ENCODE measurements at regions not wholly inside any gene's neighbourhood (a gene's known extent, or its start where the extent isn't known, plus 50 kb on each side); places are given as distances from the start of the nearest gene placed in this dataset.

DNA sequence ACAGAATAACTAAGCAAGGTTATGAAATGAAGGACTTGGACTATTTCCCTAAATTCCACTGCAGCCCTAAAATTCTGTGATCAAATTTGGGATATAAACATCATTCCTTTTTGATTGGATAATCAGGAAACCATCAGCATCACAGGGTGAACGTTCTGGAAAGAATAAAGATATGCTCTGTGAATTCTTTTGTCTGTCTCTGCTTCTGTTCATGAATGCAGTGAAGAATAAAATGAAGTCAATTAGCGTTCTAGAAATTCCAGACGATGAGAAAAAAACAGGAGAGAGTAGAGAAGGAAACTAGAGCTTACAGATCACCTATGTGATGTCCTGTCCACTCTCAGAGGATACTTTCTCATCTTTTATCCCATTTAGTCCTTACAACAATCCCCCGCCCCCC is 295.1 kb upstream of the SOX9 start:
- DNase-seq (ENCODE audit: low spot score): no peak
- Histone ChIP-seq H3K27me3 (replicated peaks; ENCODE audit: insufficient read depth, low read depth, low read length, poor library complexity) (no peaks in the 10 kb centered on the region), H3K36me3 (ENCODE audit: insufficient read depth, low read length, poor library complexity, severe bottlenecking) (no peaks in the 10 kb centered on the region), H3K4me3 (ENCODE audit: low read depth, low read length, poor library complexity, severe bottlenecking) (no peak overlapping the region), H3K27ac (ENCODE audit: low read depth, low read length, poor library complexity, severe bottlenecking) (no peak overlapping the region), H3K4me1 (ENCODE audit: insufficient read depth, low read length, poor library complexity, severe bottlenecking) (peaks cover 36% of the 10 kb centered on the region), H3K9me3 (ENCODE audit: low read depth, low read length, poor library complexity, severe bottlenecking) (no peaks in the 10 kb centered on the region)
- ChIA-PET CTCF (no interaction called here), POLR2A (ENCODE audit: low non-redundant PET) (no interaction called here)
- intact Hi-C loops (cut with micrococcal nuclease; ENCODE audit: unreplicated experiment): no loop called here
- no peak for TF ChIP-seq EZH2 (IDR thresholded peaks at IDR 0.05; ENCODE audit: borderline replicate concordance, low read depth, low read length, poor library complexity, severe bottlenecking)
- TF ChIP-seq, protein P1, sequence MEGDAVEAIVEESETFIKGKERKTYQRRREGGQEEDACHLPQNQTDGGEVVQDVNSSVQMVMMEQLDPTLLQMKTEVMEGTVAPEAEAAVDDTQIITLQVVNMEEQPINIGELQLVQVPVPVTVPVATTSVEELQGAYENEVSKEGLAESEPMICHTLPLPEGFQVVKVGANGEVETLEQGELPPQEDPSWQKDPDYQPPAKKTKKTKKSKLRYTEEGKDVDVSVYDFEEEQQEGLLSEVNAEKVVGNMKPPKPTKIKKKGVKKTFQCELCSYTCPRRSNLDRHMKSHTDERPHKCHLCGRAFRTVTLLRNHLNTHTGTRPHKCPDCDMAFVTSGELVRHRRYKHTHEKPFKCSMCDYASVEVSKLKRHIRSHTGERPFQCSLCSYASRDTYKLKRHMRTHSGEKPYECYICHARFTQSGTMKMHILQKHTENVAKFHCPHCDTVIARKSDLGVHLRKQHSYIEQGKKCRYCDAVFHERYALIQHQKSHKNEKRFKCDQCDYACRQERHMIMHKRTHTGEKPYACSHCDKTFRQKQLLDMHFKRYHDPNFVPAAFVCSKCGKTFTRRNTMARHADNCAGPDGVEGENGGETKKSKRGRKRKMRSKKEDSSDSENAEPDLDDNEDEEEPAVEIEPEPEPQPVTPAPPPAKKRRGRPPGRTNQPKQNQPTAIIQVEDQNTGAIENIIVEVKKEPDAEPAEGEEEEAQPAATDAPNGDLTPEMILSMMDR (conservative IDR thresholded peaks at IDR 0.05; ENCODE audit: low read depth, low read length): no peak
- no TSS peak for BruUV-seq (replicated peaks)

DNA sequence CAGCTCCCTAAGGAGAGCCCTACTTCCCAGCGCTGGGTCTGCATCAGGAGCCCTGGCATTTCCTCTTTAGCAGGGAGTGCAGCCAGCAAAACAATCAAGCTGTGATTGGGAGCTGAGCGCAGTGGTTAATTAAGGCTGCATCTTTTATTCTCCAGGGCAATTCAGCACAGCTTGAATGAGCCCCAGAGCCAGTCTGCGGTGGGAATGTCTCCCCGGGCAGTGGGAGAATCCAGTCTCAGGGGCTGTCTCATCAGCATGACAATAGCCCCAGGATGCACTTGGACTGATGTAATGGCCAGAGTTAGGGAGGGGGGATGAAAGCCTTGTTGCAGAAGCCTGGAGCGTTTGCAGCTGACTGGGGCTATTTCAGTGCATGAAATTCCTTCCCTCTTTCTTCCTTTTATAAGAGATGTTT is 292.6 kb upstream of the SOX9 start:
- BruUV-seq (replicated peaks): no TSS peak
- H3K9me3 ChIP-seq (ENCODE audit: low read depth, low read length, poor library complexity, severe bottlenecking): no peaks in the 10 kb centered on the region
- H3K27me3 ChIP-seq (replicated peaks; ENCODE audit: insufficient read depth, low read depth, low read length, poor library complexity): no peaks in the 10 kb centered on the region
- intact Hi-C loops (cut with micrococcal nuclease; ENCODE audit: unreplicated experiment): no loop called here
- no peak overlapping the region for H3K27ac ChIP-seq (ENCODE audit: low read depth, low read length, poor library complexity, severe bottlenecking)
- TF ChIP-seq, protein P1 (conservative IDR thresholded peaks at IDR 0.05; ENCODE audit: low read depth, low read length): no peak
- no peak for TF ChIP-seq EZH2 (IDR thresholded peaks at IDR 0.05; ENCODE audit: borderline replicate concordance, low read depth, low read length, poor library complexity, severe bottlenecking)
- peak; percentile 97 for DNase-seq (ENCODE audit: low spot score)
- ChIA-PET CTCF (no interaction called here), POLR2A (ENCODE audit: low non-redundant PET) (no interaction called here)
- no peak overlapping the region for H3K4me3 ChIP-seq (ENCODE audit: low read depth, low read length, poor library complexity, severe bottlenecking)
- H3K4me1 ChIP-seq (ENCODE audit: insufficient read depth, low read length, poor library complexity, severe bottlenecking): peaks cover 36% of the 10 kb centered on the region
- no peaks in the 10 kb centered on the region for H3K36me3 ChIP-seq (ENCODE audit: insufficient read depth, low read length, poor library complexity, severe bottlenecking)

DNA sequence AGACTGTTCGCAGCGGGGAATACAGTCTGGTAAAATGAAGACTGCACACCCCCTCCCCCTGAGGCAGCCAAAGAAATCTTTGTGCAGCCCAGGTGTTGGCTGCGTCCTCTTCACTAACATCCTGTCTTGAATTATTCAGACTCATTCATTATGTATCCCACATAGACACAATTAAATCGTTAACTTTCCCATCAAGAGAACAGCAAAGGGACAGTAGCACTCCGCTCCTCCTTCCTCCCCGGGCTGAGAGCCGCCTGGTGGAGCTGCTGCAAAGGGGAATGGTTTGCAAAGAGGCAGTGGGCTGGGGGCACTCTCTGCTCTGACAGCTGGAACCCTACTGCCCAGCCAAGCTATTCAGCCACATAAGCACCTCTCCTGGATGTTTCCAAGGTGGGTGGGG is 290.0 kb upstream of the SOX9 start:
- no peaks in the 10 kb centered on the region for H3K9me3 ChIP-seq (ENCODE audit: low read depth, low read length, poor library complexity, severe bottlenecking)
- no peaks in the 10 kb centered on the region for H3K36me3 ChIP-seq (ENCODE audit: insufficient read depth, low read length, poor library complexity, severe bottlenecking)
- no peak overlapping the region for H3K4me3 ChIP-seq (ENCODE audit: low read depth, low read length, poor library complexity, severe bottlenecking)
- BruUV-seq (replicated peaks): no TSS peak
- no peak overlapping the region for H3K27ac ChIP-seq (ENCODE audit: low read depth, low read length, poor library complexity, severe bottlenecking)
- DNase-seq (ENCODE audit: low spot score): no peak
- TF ChIP-seq, protein P1 (conservative IDR thresholded peaks at IDR 0.05; ENCODE audit: low read depth, low read length): no peak
- no peak for TF ChIP-seq EZH2 (IDR thresholded peaks at IDR 0.05; ENCODE audit: borderline replicate concordance, low read depth, low read length, poor library complexity, severe bottlenecking)
- CTCF ChIA-PET: no interaction called here
- intact Hi-C loops (cut with micrococcal nuclease; ENCODE audit: unreplicated experiment): no loop called here
- H3K4me1 ChIP-seq (ENCODE audit: insufficient read depth, low read length, poor library complexity, severe bottlenecking): peaks cover 33% of the 10 kb centered on the region
- no peaks in the 10 kb centered on the region for H3K27me3 ChIP-seq (replicated peaks; ENCODE audit: insufficient read depth, low read depth, low read length, poor library complexity)
- POLR2A ChIA-PET (ENCODE audit: low non-redundant PET): no interaction called here
